Rectal smooth muscle tissue (tissue), 1 donor: ENCODE measurements at regions not wholly inside any gene's neighbourhood (a gene's known extent, or its start where the extent isn't known, plus 50 kb on each side); places are given as distances from the start of the nearest gene placed in this dataset.

ENCODE experiments used
- H3K27ac ChIP-seq: one replicate; pipeline ENCODE4 v1.7.0; 2013; ENCODE audit warnings: low read depth, low read length, inconsistent platforms
- H3K27me3 ChIP-seq: one replicate; pipeline ENCODE4 v1.7.0; 2013; ENCODE audit warnings: low read length; ENCODE audit not compliant: control insufficient read depth, insufficient read depth
- H3K36me3 ChIP-seq: one replicate; pipeline ENCODE4 v1.7.0; 2013; ENCODE audit warnings: low read length; ENCODE audit not compliant: control insufficient read depth, insufficient read depth
- H3K4me1 ChIP-seq: one replicate; pipeline ENCODE4 v1.7.0; 2013; ENCODE audit warnings: low read length; ENCODE audit not compliant: control insufficient read depth, insufficient read depth
- H3K4me3 ChIP-seq: one replicate; pipeline ENCODE4 v1.7.0; 2013; ENCODE audit warnings: low read length
- H3K9ac ChIP-seq: one replicate; pipeline ENCODE4 v1.7.0; 2013; ENCODE audit warnings: low read length

GRCh38 chr3:18044191-18044590 is 301.8 kb upstream of the TBC1D5 start:
- Histone ChIP-seq H3K27me3 (no peaks in the 10 kb centered on the region), H3K4me1 (peaks cover 3% of the 10 kb centered on the region), H3K4me3 (no peak overlapping the region), H3K27ac (no peak overlapping the region), H3K36me3 (no peaks in the 10 kb centered on the region), H3K9ac (no peak overlapping the region)

GRCh38 chr3:18036450-18036815 is 294.0 kb upstream of the TBC1D5 start:
- no peaks in the 10 kb centered on the region for H3K4me1 ChIP-seq
- H3K27me3 ChIP-seq, result no peaks in the 10 kb centered on the region
- no peak overlapping the region for H3K9ac ChIP-seq
- H3K36me3 ChIP-seq, result no peaks in the 10 kb centered on the region
- no peak overlapping the region for H3K4me3 ChIP-seq
- H3K27ac ChIP-seq, result no peak overlapping the region

GRCh38 chr3:18035641-18036449 is 293.4 kb upstream of the TBC1D5 start:
- H3K36me3 ChIP-seq, result no peaks in the 10 kb centered on the region
- no peak overlapping the region for H3K4me3 ChIP-seq
- no peak overlapping the region for H3K9ac ChIP-seq
- H3K4me1 ChIP-seq, result no peaks in the 10 kb centered on the region
- H3K27ac ChIP-seq, result no peak overlapping the region
- H3K27me3 ChIP-seq, result no peaks in the 10 kb centered on the region

GRCh38 chr3:18033581-18034108 is 291.2 kb upstream of the TBC1D5 start:
- no peaks in the 10 kb centered on the region for H3K4me1 ChIP-seq
- no peak overlapping the region for H3K27ac ChIP-seq
- no peaks in the 10 kb centered on the region for H3K36me3 ChIP-seq
- H3K27me3 ChIP-seq, result no peaks in the 10 kb centered on the region
- H3K9ac ChIP-seq, result no peak overlapping the region
- H3K4me3 ChIP-seq, result no peak overlapping the region

- Histone ChIP-seq H3K9ac (no peak overlapping the region), H3K4me3 (no peak overlapping the region), H3K4me1 (no peaks in the 10 kb centered on the region), H3K27me3 (no peaks in the 10 kb centered on the region), H3K36me3 (no peaks in the 10 kb centered on the region), H3K27ac (no peak overlapping the region)
Observed at GRCh38 chr3:18030371-18030870, 288.0 kb upstream of the TBC1D5 start.

DNA sequence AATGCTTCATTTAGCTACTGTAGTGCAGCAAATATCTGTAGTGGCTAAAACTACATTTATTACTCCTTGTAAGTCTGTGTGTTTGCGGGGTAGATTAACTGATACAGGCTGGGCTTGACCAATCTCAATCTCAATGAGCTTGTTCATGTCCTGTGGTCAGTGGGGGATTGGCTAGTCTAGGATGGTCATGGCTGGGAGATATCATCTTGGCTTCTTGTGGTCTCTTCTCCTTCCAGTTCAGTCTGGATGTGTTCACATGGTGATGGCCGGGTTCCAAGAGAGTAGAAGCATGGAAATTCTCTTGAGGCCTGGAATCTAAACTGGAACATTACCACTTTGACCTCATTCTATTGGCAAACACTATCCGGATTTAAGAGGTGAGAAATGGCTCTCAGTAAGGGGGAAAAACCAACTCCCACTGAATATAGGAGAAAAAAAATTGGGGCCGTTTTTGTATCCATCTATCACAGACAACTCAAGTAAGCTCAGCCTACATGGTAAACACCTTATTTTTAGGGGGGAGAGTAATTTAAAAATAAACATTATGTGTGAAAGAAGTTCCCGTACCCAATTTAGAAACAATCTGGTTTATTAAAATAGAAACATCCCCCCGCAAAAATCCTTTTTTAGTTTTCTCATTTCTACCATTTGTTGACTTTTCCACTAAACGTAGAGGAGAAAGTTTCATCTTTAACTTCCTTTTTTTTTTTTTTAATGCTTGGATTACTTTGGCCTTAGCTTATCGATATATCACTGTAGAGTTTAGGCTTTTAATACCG is 284.9 kb upstream of the TBC1D5 start:
- Histone ChIP-seq H3K9ac (no peak overlapping the region), H3K27me3 (no peaks in the 10 kb centered on the region), H3K4me1 (no peaks in the 10 kb centered on the region), H3K27ac (no peak overlapping the region), H3K36me3 (no peaks in the 10 kb centered on the region), H3K4me3 (no peak overlapping the region)

DNA sequence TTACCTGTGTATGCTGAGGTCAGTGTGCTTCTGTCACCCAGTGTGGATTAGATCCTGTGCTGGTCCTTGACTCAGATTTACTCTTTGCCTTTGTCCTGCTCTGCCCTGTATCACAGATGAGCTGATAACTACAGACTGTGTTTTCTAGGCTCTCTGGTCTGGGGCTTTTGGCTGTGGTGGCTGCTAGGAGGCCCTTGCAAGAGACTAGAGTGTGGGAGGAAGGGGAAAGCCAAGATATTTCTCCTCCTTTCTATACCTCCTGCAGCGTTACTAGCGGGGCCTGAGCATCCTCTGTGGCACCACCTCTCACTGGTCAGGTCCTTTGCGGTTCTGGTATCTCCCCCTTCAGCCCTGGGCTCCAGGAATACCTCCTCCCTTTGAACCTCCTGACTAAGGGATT is 282.3 kb upstream of the TBC1D5 start:
- Histone ChIP-seq H3K9ac (no peak overlapping the region), H3K4me3 (no peak overlapping the region), H3K36me3 (no peaks in the 10 kb centered on the region), H3K4me1 (no peaks in the 10 kb centered on the region), H3K27me3 (no peaks in the 10 kb centered on the region), H3K27ac (no peak overlapping the region)

GRCh38 chr3:18019161-18019495 is 276.7 kb upstream of the TBC1D5 start:
- H3K36me3 ChIP-seq, result no peaks in the 10 kb centered on the region
- no peak overlapping the region for H3K27ac ChIP-seq
- H3K9ac ChIP-seq, result no peak overlapping the region
- H3K27me3 ChIP-seq, result no peaks in the 10 kb centered on the region
- no peaks in the 10 kb centered on the region for H3K4me1 ChIP-seq
- H3K4me3 ChIP-seq, result no peak overlapping the region

- Histone ChIP-seq H3K36me3 (no peaks in the 10 kb centered on the region), H3K9ac (no peak overlapping the region), H3K4me1 (no peaks in the 10 kb centered on the region), H3K4me3 (no peak overlapping the region), H3K27me3 (no peaks in the 10 kb centered on the region), H3K27ac (no peak overlapping the region)
Observed at GRCh38 chr3:18018491-18019160, 276.2 kb upstream of the TBC1D5 start.

GRCh38 chr3:18016366-18016765 is 273.9 kb upstream of the TBC1D5 start:
- Histone ChIP-seq H3K4me3 (no peak overlapping the region), H3K36me3 (no peaks in the 10 kb centered on the region), H3K27me3 (no peaks in the 10 kb centered on the region), H3K4me1 (no peaks in the 10 kb centered on the region), H3K9ac (no peak overlapping the region), H3K27ac (no peak overlapping the region)

DNA sequence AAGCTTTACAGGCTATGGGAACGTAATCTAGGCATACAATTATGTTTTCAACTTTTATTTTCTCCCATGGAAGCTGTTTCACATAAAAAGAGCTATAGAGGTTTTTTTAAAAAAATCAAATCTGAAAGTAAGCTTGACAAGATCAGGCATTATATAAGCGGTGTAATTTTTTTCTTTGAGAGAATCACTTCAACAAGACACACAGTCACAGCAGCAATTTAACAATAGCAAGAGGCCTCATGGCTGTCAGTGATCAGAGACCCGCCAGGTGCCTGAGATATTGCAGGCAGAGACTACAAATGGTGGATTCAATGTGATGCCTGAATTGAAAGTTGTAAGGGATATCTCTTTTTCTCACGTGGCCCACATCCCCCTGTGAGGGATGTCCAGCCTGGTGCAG is 270.5 kb upstream of the TBC1D5 start:
- H3K9ac ChIP-seq, result no peak overlapping the region
- no peak overlapping the region for H3K4me3 ChIP-seq
- H3K27me3 ChIP-seq, result no peaks in the 10 kb centered on the region
- no peak overlapping the region for H3K27ac ChIP-seq
- H3K4me1 ChIP-seq, result no peaks in the 10 kb centered on the region
- no peaks in the 10 kb centered on the region for H3K36me3 ChIP-seq

DNA sequence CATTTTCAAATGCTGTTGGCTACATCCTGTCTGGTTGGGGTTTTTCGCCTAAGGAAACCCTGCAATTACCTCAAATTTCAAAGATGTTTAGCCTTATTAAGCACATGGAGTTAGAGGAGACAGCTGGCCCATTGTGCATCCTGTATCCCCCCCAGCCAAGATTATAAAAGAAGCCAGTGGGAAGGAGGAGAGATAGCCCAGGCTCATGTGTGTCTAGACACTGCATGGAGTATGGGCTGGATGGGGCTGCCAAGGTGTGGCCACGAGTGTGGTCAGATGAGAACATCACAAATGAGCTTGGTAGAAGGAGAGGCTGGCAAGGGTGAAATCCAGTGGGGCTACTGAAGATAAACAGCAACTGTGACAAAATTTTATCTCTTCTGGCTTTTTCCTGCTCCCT is 270.0 kb upstream of the TBC1D5 start:
- H3K4me1 ChIP-seq, result no peaks in the 10 kb centered on the region
- no peak overlapping the region for H3K4me3 ChIP-seq
- no peaks in the 10 kb centered on the region for H3K36me3 ChIP-seq
- H3K27ac ChIP-seq, result no peak overlapping the region
- H3K27me3 ChIP-seq, result no peaks in the 10 kb centered on the region
- no peak overlapping the region for H3K9ac ChIP-seq
